ENCODE measurements at regions not wholly inside any gene's neighbourhood (a gene's known extent, or its start where the extent isn't known, plus 50 kb on each side); places are given as distances from the start of the nearest gene placed in this dataset.

DNA sequence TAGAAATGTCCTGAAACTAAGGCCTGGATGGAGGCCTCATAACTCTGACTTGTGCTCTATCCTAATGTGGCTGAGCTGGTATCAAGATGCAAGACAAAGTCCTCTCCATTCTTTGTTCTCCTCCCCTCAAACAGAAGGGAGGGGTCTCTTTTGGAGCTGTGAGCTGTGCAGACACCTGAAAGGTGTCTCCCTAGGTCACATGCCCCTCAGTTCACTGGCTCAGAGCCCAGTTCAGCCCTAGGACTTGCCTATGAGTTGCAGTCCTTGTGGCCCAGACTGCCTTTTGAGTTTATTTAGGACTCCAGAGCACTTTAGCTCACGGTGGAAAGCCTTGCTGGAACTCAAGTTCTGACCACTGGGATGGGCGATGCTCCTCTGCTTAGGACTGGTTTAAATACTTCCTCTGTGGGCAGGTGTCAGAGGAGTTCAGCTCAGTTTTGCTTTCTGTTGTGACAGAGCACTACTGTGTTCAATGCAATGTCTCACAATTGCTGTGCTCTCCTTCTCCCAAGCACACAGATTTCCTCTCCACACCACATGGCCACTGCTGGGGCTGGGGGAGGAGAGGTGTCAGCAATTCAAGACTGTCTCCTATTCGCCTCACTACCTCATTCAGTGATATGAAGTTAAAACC is 84.8 kb upstream of the ZNF827 start:
- DNase-seq (ENCODE audit: low spot score) = no peak

DNA sequence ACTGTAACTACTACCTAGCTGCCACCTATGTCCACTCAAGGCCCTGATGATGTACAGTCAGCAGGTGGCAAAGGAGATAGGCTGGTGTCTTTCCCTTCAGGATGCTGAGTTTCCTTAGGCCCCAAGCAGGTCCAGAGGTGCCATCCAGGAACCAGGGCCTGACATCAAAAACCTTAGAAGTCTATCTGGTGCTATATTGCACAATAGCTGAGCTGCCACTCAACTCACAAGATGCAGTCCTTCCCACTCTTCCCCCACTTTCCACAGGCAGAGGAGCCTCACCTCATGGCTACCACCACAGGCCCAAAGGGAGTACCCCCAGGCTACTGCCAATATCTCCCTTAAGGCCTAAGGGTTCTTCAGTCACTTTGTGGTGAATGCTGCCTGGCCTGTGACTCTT is 83.9 kb upstream of the ZNF827 start:
- DNase-seq (ENCODE audit: low spot score) = no peak

DNA sequence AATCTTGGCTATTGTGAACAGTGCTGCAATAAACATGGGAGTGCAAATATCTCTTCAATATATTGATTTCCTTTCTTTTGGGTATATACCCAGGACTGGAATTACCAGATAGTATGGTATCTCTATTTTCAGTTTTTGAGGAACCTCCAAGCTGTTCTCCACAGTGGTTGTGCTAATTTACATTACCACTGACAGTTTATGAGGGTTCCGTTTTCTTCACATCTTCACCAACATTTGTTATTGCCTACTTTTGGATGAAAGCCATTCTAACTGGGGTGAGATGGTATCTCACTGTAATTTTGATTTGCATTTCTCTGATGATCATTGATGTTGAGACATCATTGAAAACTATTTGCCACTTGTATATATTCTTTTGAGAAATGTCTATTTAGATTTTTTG is 79.6 kb upstream of the ZNF827 start:
- DNase-seq (ENCODE audit: low spot score) = no peak

GRCh38 chr4:146004730-146005129 is 66.1 kb upstream of the ZNF827 start:
- no peak for DNase-seq (ENCODE audit: low spot score)

GRCh38 chr4:145988628-145989027 is 50.0 kb upstream of the ZNF827 start:
- DNase-seq (ENCODE audit: low spot score) = no peak
